ENCODE measurements at regions not wholly inside any gene's neighbourhood (a gene's known extent, or its start where the extent isn't known, plus 50 kb on each side); places are given as distances from the start of the nearest gene placed in this dataset.

DNA sequence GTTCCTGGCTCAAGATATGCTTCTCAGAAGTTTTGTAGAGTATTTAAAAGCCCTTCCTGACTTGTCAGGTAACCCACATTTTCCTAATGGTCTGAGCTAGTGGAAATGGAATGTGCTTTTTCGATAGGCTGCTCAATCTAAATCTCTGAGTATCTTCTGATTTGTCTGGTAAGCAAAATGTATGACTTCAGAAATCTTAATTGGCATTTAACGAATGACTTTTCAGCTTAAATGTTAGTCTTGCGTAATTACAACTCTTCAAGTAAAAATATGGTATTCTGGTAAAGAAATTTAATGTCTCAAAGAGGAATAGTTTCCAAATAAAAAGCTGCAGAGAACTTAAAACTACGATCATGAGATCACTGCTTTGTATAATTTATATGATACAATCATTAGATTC, 379.1 kb downstream of the ANKRD50 start:
- TF ChIP-seq, protein P1, sequence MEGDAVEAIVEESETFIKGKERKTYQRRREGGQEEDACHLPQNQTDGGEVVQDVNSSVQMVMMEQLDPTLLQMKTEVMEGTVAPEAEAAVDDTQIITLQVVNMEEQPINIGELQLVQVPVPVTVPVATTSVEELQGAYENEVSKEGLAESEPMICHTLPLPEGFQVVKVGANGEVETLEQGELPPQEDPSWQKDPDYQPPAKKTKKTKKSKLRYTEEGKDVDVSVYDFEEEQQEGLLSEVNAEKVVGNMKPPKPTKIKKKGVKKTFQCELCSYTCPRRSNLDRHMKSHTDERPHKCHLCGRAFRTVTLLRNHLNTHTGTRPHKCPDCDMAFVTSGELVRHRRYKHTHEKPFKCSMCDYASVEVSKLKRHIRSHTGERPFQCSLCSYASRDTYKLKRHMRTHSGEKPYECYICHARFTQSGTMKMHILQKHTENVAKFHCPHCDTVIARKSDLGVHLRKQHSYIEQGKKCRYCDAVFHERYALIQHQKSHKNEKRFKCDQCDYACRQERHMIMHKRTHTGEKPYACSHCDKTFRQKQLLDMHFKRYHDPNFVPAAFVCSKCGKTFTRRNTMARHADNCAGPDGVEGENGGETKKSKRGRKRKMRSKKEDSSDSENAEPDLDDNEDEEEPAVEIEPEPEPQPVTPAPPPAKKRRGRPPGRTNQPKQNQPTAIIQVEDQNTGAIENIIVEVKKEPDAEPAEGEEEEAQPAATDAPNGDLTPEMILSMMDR (IDR thresholded peaks at IDR 0.05 in 8 of 11, conservative IDR thresholded peaks at IDR 0.05 in 3 of 11), result no peak
- TF ChIP-seq POLR2AphosphoS5 (IDR thresholded peaks at IDR 0.05), result no peak
